ENCODE measurements at regions not wholly inside any gene's neighbourhood (a gene's known extent, or its start where the extent isn't known, plus 50 kb on each side); places are given as distances from the start of the nearest gene placed in this dataset.

DNA sequence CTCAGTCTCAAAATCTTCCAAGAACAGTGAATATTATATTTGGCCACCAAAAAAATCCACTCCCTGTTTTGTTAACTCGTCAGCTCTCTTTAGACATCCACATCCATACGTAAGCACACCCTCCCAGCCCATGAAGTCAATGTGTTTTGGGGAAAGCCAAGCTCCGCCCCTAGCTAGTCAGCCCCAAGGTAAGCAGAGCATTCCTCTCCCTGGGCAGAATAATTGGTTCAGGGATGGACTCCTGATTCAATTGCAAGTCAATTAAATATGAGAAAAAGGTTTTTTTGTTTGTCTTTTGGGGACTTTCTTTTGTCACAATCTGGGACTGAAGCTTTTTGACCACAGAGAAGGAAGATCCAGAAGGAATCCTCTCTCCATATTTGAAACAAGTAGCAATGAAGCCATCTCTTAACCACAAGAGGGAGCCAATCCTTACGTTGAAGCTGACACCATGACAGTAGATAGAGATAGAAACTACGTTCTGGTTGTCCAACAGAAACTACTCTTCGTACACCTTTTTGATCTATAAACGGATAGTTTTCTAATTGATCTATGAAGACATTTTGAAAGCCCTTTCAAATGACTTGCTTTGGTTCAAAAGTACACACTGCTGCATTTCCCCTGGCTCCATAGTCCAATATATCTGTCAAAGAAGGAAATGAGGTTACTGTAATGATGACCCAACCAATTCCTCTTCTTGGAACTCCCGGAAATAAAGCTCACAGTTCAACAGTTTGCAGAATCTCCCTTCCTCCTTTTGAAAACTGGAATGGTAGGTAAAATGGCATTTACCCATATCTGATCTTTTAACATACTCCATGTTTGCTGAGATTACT, 166.4 kb downstream of the TLE1 start:
- TF ChIP-seq, protein P1, sequence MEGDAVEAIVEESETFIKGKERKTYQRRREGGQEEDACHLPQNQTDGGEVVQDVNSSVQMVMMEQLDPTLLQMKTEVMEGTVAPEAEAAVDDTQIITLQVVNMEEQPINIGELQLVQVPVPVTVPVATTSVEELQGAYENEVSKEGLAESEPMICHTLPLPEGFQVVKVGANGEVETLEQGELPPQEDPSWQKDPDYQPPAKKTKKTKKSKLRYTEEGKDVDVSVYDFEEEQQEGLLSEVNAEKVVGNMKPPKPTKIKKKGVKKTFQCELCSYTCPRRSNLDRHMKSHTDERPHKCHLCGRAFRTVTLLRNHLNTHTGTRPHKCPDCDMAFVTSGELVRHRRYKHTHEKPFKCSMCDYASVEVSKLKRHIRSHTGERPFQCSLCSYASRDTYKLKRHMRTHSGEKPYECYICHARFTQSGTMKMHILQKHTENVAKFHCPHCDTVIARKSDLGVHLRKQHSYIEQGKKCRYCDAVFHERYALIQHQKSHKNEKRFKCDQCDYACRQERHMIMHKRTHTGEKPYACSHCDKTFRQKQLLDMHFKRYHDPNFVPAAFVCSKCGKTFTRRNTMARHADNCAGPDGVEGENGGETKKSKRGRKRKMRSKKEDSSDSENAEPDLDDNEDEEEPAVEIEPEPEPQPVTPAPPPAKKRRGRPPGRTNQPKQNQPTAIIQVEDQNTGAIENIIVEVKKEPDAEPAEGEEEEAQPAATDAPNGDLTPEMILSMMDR (IDR thresholded peaks at IDR 0.05; ENCODE audit: control extremely low read depth in 1 of 3, insufficient read depth in 1 of 3, low read depth in 1 of 3, low read length in 3 of 3): peak in 2 of 3 experiments; percentile 56 to 74; a peak in 2 of 4 replicates
- TF ChIP-seq ZNF274 (IDR thresholded peaks at IDR 0.05; ENCODE audit: borderline replicate concordance, extremely low read depth, low read length): no peak
- TF ChIP-seq CHD1 (IDR thresholded peaks at IDR 0.05; ENCODE audit: low read depth, low read length): no peak
- no peak for TF ChIP-seq TCF12 (IDR thresholded peaks at IDR 0.05; ENCODE audit: low read depth, low read length)
- no peak for TF ChIP-seq POLR2AphosphoS5 (IDR thresholded peaks at IDR 0.05; ENCODE audit: low read depth, low read length)
- TF ChIP-seq HDAC6 (IDR thresholded peaks at IDR 0.05; ENCODE audit: low read depth, low read length): no peak
- no peak for TF ChIP-seq EP300 (IDR thresholded peaks at IDR 0.05; ENCODE audit: borderline replicate concordance in 1 of 2, low read depth in 2 of 2, low read length in 2 of 2)
- TF ChIP-seq POLR2A (IDR thresholded peaks at IDR 0.05; ENCODE audit: control extremely low read depth in 1 of 2, low read depth in 2 of 2, low read length in 2 of 2): no peak
- TF ChIP-seq CHD2 (IDR thresholded peaks at IDR 0.05; ENCODE audit: low read length): no peak
- no peak for TF ChIP-seq TAF1 (IDR thresholded peaks at IDR 0.05; ENCODE audit: low read depth, low read length)
